ENCODE measurements at regions not wholly inside any gene's neighbourhood (a gene's known extent, or its start where the extent isn't known, plus 50 kb on each side); places are given as distances from the start of the nearest gene placed in this dataset.
"Not testable (repeated sequence)": the region's sequence is repeated elsewhere in the genome, so short reads cannot be mapped to it uniquely, and the experiment has no call there.

DNA sequence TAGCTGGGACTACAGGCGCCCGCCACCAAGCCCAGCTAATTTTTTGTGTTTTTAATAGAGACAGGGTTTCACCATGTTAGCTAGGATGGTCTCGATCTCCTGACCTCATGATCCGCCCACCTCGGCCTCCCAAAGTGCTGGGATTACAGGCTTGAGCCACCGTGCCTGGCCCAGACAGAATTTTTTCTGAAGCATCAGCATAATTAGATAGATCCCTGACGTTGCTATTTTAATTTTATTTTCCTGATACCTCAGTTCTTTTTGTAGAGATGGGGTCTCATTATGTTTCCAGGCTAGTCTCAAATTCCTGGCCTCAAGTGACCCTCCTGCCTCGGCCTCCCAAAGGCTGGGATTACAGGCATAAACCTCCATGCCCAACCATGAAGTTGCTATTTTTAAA, 79.8 kb downstream of the P2RY1 start:
- H3K4me2 ChIP-seq (ENCODE audit: control insufficient read depth, insufficient read depth); H3K36me3 ChIP-seq (ENCODE audit: control insufficient read depth in 2 of 2, insufficient read depth in 2 of 2, low read length in 1 of 2); H3K4me1 ChIP-seq (ENCODE audit: control insufficient read depth, insufficient read depth, low read length); H2AFZ ChIP-seq (ENCODE audit: control insufficient read depth, low read depth, low read length); FAIRE-seq; H3K27ac ChIP-seq (ENCODE audit: control insufficient read depth, insufficient read depth); CTCF ChIA-PET; intact Hi-C loops (cut with micrococcal nuclease; ENCODE audit: unreplicated experiment); H3K9me3 ChIP-seq (replicated peaks; ENCODE audit: control insufficient read depth, insufficient read depth, low read length); BruUV-seq (replicated peaks); H4K20me1 ChIP-seq (ENCODE audit: control insufficient read depth, insufficient read depth); RAD21 ChIA-PET (ENCODE audit: unreplicated experiment); H3K4me3 ChIP-seq; H3K79me2 ChIP-seq (ENCODE audit: control insufficient read depth, insufficient read depth, low read length); DNase-seq (ENCODE audit: low read depth, low spot score); H3K9ac ChIP-seq (ENCODE audit: control insufficient read depth, insufficient read depth, low read length); H3K27me3 ChIP-seq (replicated peaks in 1 of 2; ENCODE audit: control insufficient read depth in 2 of 2, insufficient read depth in 2 of 2, low read length in 1 of 2); SMC1A ChIA-PET (ENCODE audit: uncharacterized antibody, unreplicated experiment); in situ Hi-C loops (cut with MboI); ATAC-seq; POLR2A ChIA-PET: not testable (repeated sequence)
- 52% methylated on average over 8 of the region's 8 CpGs for WGBS (ENCODE audit: insufficient coverage, insufficient replicate concordance, low lambda C conversion rate, missing lambda C conversion rate)

DNA sequence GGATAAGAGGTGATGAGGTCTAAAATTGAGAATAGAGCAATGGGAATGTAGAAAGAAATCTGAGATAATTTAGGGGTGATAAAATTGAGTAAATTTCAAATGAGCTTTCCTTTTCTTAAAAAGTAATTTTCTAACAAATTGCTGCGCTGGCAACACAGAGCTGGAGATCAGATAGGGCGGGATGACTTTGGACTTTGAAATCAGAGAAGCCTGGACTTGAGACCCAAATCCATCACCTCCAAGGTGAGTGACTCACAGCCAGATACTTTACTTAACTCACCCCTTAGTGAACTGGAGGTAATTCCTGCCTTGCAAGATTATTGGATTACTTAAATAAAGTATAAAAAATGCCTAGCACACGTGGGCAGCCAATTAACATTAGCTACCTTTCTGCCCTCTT, 80.8 kb downstream of the P2RY1 start:
- WGBS (ENCODE audit: insufficient coverage, insufficient replicate concordance, low lambda C conversion rate, missing lambda C conversion rate), result 15% methylated on average over 3 of the region's 3 CpGs
- no peak overlapping the region for H3K4me3 ChIP-seq
- in situ Hi-C loops (cut with MboI) (no loop called here), intact Hi-C loops (cut with micrococcal nuclease; ENCODE audit: unreplicated experiment) (no loop called here)
- CTCF ChIA-PET, result no interaction called here
- no peak overlapping the region for H2AFZ ChIP-seq (ENCODE audit: control insufficient read depth, low read depth, low read length)
- RAD21 ChIA-PET (ENCODE audit: unreplicated experiment), result no interaction called here
- no peaks in the 10 kb centered on the region; a peak in 1 of 4 replicates for H3K27me3 ChIP-seq (replicated peaks in 1 of 2; ENCODE audit: control insufficient read depth in 2 of 2, insufficient read depth in 2 of 2, low read length in 1 of 2)
- DNase-seq (ENCODE audit: low read depth, low spot score), result no peak
- SMC1A ChIA-PET (ENCODE audit: uncharacterized antibody, unreplicated experiment), result no interaction called here
- H4K20me1 ChIP-seq (ENCODE audit: control insufficient read depth, insufficient read depth), result no peaks in the 10 kb centered on the region
- no peak overlapping the region for H3K4me2 ChIP-seq (ENCODE audit: control insufficient read depth, insufficient read depth)
- H3K4me1 ChIP-seq (ENCODE audit: control insufficient read depth, insufficient read depth, low read length), result no peaks in the 10 kb centered on the region
- POLR2A ChIA-PET, result no interaction called here
- H3K9me3 ChIP-seq (replicated peaks; ENCODE audit: control insufficient read depth, insufficient read depth, low read length), result no peaks in the 10 kb centered on the region
- H3K9ac ChIP-seq (ENCODE audit: control insufficient read depth, insufficient read depth, low read length), result no peak overlapping the region
- no peak for FAIRE-seq
- H3K27ac ChIP-seq (ENCODE audit: control insufficient read depth, insufficient read depth), result no peak overlapping the region
- no peak for ATAC-seq
- H3K36me3 ChIP-seq (ENCODE audit: control insufficient read depth in 2 of 2, insufficient read depth in 2 of 2, low read length in 1 of 2), result no peaks in the 10 kb centered on the region
- no TSS peak for BruUV-seq (replicated peaks)
- H3K79me2 ChIP-seq (ENCODE audit: control insufficient read depth, insufficient read depth, low read length), result no peaks in the 10 kb centered on the region
- no peak for TF ChIP-seq STAT3 (IDR thresholded peaks at IDR 0.05; ENCODE audit: low read depth, low read length)
- no peak for TF ChIP-seq ZNF274 (IDR thresholded peaks at IDR 0.05; ENCODE audit: insufficient read depth, insufficient read length)

Data from GM12878 (cell line).